Karpas-422 (cell line): ENCODE measurements at regions not wholly inside any gene's neighbourhood (a gene's known extent, or its start where the extent isn't known, plus 50 kb on each side); places are given as distances from the start of the nearest gene placed in this dataset. TPM values are rescaled to one million over a fixed set of nuclear protein-coding genes. Genes with fewer than 3 reads are reported as not detected.

Experiments
- DNase-seq: peaks from one replicate; pipeline ENCODE4 v3.0.0-alpha.2; 2015
- H2AFZ ChIP-seq: fragments of 200-600 bp; sonication (generic); 2 replicates; pipeline ENCODE4 v1.6.1; 2014; ENCODE audit warnings: antibody characterized with exemption, low read length, mixed read lengths
- H3K27ac ChIP-seq: fragments of 200-600 bp; sonication (generic); 2 replicates; pipeline ENCODE4 v1.5.1; 2014; ENCODE audit warnings: mild to moderate bottlenecking, low read length, moderate library complexity
- H3K27me3 ChIP-seq: fragments of 200-600 bp; sonication (generic); 2 replicates; pipeline ENCODE4 v1.6.1; 2014; ENCODE audit warnings: low read length, mixed read lengths
- H3K36me3 ChIP-seq: fragments of 200-600 bp; sonication (generic); 2 replicates; pipeline ENCODE4 v1.6.1; 2014; ENCODE audit warnings: low read length, mixed read lengths; ENCODE audit not compliant: insufficient read depth
- H3K4me1 ChIP-seq: fragments of 200-600 bp; sonication (generic); 2 replicates; pipeline ENCODE4 v1.6.1; 2014; ENCODE audit warnings: mild to moderate bottlenecking, low read length, mixed read lengths
- H3K4me2 ChIP-seq: fragments of 200-600 bp; sonication (generic); 2 replicates; pipeline ENCODE4 v1.6.1; 2014; ENCODE audit warnings: low read length, low read depth, mild to moderate bottlenecking; ENCODE audit not compliant: poor library complexity, severe bottlenecking
- H3K4me3 ChIP-seq: fragments of 200-600 bp; sonication (generic); 2 replicates; pipeline ENCODE4 v1.5.1; 2014; ENCODE audit warnings: mild to moderate bottlenecking, antibody characterized with exemption, low read length, mixed read lengths
- H3K79me2 ChIP-seq: fragments of 200-600 bp; sonication (generic); 2 replicates; pipeline ENCODE4 v1.6.1; 2014; ENCODE audit warnings: mild to moderate bottlenecking, low read length, mixed read lengths
- H3K9ac ChIP-seq: fragments of 200-600 bp; sonication (generic); 2 replicates; pipeline ENCODE4 v1.6.0; 2014; ENCODE audit warnings: low read length
- H3K9me2 ChIP-seq: fragments of 200-600 bp; sonication (generic), shearing (Covaris generic); replicated peaks from 2 replicates; pipeline ENCODE4 v1.6.0; 2014; ENCODE audit warnings: mild to moderate bottlenecking, low read length, moderate library complexity; ENCODE audit not compliant: insufficient read depth
- H3K9me3 ChIP-seq: fragments of 300-700, 200-600 bp; sonication (generic); 2 replicates; pipeline ENCODE4 v1.6.1; 2014; ENCODE audit warnings: low read length, mixed read lengths
- H4K20me1 ChIP-seq: fragments of 200-600 bp; sonication (generic); 2 replicates; pipeline ENCODE4 v1.6.1; 2014; ENCODE audit warnings: mild to moderate bottlenecking, antibody characterized with exemption, low read length, low read depth; ENCODE audit not compliant: insufficient read depth
- small RNA-seq: library from RNA; depleted of rRNA; stranded (forward); fragments of <200 nt; gene quantifications from one replicate; pipeline ENCODE3, GENCODE V24; 2014

GRCh38 chr9:777978-778377 lies 63.5 kb upstream of the DMRT1 start:
- no peaks in the 10 kb centered on the region for H3K9me3 ChIP-seq
- no peaks in the 10 kb centered on the region for H3K27me3 ChIP-seq
- no peaks in the 10 kb centered on the region for H3K9me2 ChIP-seq
- no peaks in the 10 kb centered on the region for H3K36me3 ChIP-seq
- no peak overlapping the region for H3K4me3 ChIP-seq
- no peaks in the 10 kb centered on the region for H3K79me2 ChIP-seq
- no peak overlapping the region for H3K9ac ChIP-seq
- H2AFZ ChIP-seq, result no peak overlapping the region
- no peak overlapping the region for H3K4me2 ChIP-seq
- H3K27ac ChIP-seq, result no peak overlapping the region
- no peaks in the 10 kb centered on the region for H3K4me1 ChIP-seq
- no peaks in the 10 kb centered on the region for H4K20me1 ChIP-seq
- DNase-seq, result no peak

DNA sequence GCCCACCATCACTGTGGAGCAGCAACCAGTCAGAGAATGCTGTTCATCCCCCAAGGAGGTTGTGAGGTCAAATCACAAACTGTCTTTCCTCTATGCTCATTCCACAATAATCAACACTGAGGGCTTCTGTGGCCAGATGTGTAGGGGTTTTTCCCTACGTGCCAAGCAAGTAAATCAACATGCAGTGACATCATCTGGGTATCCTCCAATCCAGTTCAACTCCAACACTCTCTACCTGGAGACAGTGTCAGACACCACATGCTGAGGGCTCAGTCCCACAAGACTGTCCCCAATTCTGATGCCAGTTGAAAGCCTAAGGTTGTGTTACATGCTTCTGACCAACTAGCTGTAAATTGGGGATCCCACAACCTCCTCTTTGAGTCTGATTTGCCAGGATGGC lies 57.3 kb upstream of the DMRT1 start:
- no peak for DNase-seq
- Histone ChIP-seq H3K9me3 (no peaks in the 10 kb centered on the region), H3K9me2 (no peaks in the 10 kb centered on the region)

GRCh38 chr9:784916-785315 lies 56.6 kb upstream of the DMRT1 start:
- no peaks in the 10 kb centered on the region for H4K20me1 ChIP-seq
- no peak overlapping the region for H3K27ac ChIP-seq
- no peaks in the 10 kb centered on the region for H3K9me2 ChIP-seq
- no peaks in the 10 kb centered on the region for H3K36me3 ChIP-seq
- no peaks in the 10 kb centered on the region for H3K4me1 ChIP-seq
- H3K9ac ChIP-seq, result no peak overlapping the region
- H2AFZ ChIP-seq, result no peak overlapping the region
- no peaks in the 10 kb centered on the region for H3K9me3 ChIP-seq
- H3K4me3 ChIP-seq, result no peak overlapping the region
- no peak overlapping the region for H3K4me2 ChIP-seq
- no peaks in the 10 kb centered on the region for H3K79me2 ChIP-seq
- DNase-seq, result no peak
- no peaks in the 10 kb centered on the region for H3K27me3 ChIP-seq

More for the DNA sequence above, 57.3 kb upstream of the DMRT1 start:
- Histone ChIP-seq H3K27ac (no peak overlapping the region), H4K20me1 (no peaks in the 10 kb centered on the region), H3K27me3 (no peaks in the 10 kb centered on the region), H3K9ac (no peak overlapping the region), H3K4me3 (no peak overlapping the region), H3K4me1 (no peaks in the 10 kb centered on the region), H3K79me2 (no peaks in the 10 kb centered on the region), H3K4me2 (no peak overlapping the region), H2AFZ (no peak overlapping the region), H3K36me3 (no peaks in the 10 kb centered on the region)

DNA sequence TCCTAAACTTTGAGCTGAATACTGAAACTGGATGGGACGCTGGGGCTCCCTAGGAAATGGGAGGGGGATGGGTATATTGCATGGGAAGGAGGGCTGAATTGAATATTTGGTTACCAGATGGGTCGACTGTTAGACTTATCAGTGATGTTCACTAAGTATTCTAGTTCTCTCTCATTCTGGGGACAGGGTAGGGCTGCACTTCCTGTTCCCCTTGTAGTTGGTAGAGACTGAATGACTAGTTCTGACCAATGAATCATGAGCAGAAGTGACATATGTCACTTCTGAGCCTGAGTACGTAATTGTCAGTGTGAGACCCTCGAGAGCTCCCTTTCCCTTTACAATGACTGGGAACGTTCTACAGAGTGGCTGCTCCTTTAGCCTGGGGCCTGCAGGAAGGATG lies 55.5 kb upstream of the DMRT1 start:
- Histone ChIP-seq H3K27ac (no peak overlapping the region), H3K4me3 (no peak overlapping the region), H2AFZ (no peak overlapping the region), H3K9me2 (no peaks in the 10 kb centered on the region), H3K4me2 (no peak overlapping the region), H3K27me3 (no peaks in the 10 kb centered on the region), H3K4me1 (no peaks in the 10 kb centered on the region), H3K9ac (no peak overlapping the region), H3K79me2 (no peaks in the 10 kb centered on the region), H3K9me3 (no peaks in the 10 kb centered on the region), H4K20me1 (no peaks in the 10 kb centered on the region), H3K36me3 (no peaks in the 10 kb centered on the region)
- DNase-seq, result no peak

DNA sequence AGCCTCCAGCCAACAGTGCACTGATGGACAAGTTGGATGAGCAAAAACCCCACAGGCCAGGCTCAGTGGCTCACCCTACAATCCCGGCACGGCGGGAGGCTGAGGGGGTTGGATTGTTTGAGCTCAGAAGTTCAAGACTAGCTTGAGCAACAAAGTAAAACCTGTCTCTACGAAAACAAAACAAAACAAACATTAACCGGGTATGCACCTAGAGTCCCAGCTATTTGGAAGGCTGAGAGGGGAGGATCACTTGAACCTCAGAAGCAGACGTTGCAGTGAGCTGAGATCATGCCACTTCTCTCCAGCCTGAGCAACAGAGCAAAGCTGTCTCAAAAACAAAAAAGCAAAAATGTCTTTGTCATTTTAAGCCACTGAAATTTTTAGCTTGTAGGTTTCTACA lies 55.1 kb upstream of the DMRT1 start:
- Histone ChIP-seq H3K9ac (no peak overlapping the region), H3K27me3 (no peaks in the 10 kb centered on the region), H3K9me2 (no peaks in the 10 kb centered on the region), H3K27ac (no peak overlapping the region), H3K4me1 (no peaks in the 10 kb centered on the region), H3K4me3 (no peak overlapping the region), H4K20me1 (no peaks in the 10 kb centered on the region), H3K4me2 (no peak overlapping the region), H3K9me3 (no peaks in the 10 kb centered on the region), H3K79me2 (no peaks in the 10 kb centered on the region), H3K36me3 (no peaks in the 10 kb centered on the region), H2AFZ (no peak overlapping the region)
- DNase-seq, result no peak

DNA sequence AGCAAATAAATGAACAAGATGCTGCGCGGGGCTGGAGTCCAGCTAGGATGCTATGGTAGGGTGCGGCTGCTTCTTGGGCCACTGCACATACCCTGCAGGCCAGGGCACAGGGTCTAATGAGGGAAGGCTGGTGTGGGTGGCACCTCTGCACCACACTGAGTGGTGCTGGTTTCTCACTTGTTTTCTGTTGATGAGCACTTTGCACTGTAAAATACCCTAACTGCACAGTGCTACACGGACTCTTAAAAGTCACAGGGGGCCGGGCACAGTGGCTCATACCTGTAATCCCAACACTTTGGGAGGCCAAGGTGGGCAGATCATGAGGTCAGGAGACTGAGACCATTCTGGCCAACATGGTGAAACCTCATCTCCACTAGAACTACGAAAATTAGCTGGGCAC lies 52.7 kb upstream of the DMRT1 start:
- Histone ChIP-seq H3K4me3 (no peak overlapping the region), H3K9me2 (no peaks in the 10 kb centered on the region), H2AFZ (no peak overlapping the region), H3K9ac (no peak overlapping the region), H4K20me1 (no peaks in the 10 kb centered on the region), H3K36me3 (no peaks in the 10 kb centered on the region), H3K4me2 (no peak overlapping the region), H3K27ac (no peak overlapping the region), H3K4me1 (no peaks in the 10 kb centered on the region), H3K27me3 (no peaks in the 10 kb centered on the region), H3K79me2 (no peaks in the 10 kb centered on the region), H3K9me3 (no peaks in the 10 kb centered on the region)
- DNase-seq, result no peak

Small RNA genes in the stretch of these regions (small RNA-seq; reads per million reads assigned to genes)
- gene AL392089.1 (not detected), gene RNU6-1327P (not detected)
